GM18861 (cell line): ENCODE measurements at regions not wholly inside any gene's neighbourhood (a gene's known extent, or its start where the extent isn't known, plus 50 kb on each side); places are given as distances from the start of the nearest gene placed in this dataset.
"Not testable (repeated sequence)": the region's sequence is repeated elsewhere in the genome, so short reads cannot be mapped to it uniquely, and the experiment has no call there.

Source experiments
- ATAC-seq: cut with Tn5 transposase; IDR thresholded peaks from one replicate; pipeline ENCODE4 v1.9.1; 2021; ENCODE audit not compliant: unreplicated experiment

GRCh38 chr3:8298021-8298954 lies 203.3 kb upstream of the LMCD1 start:
- ATAC-seq: no peak

- peak; percentile 80 for ATAC-seq
Measured at GRCh38 chr3:8301977-8302735, 199.5 kb upstream of the LMCD1 start.

GRCh38 chr3:8303466-8303865 lies 198.2 kb upstream of the LMCD1 start:
- ATAC-seq: no peak

DNA sequence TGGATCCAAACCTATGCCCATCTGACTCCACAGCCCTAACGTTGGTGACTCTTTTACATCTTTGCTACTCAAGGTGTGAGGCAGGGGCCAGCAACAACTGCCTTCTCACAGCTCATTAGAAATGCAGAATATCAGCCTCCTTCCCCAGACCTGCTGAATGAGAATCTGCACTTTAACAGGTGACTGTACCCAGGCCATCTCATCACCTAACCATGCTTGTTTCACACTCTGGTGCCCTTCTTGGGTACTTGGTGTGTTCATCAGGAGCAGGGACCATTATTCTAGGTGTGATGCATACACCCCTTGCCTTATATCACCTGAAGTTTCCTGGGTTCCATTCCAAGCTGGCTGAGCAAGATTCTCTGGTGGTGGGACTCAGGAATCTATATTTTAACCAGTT lies 196.3 kb upstream of the LMCD1 start:
- ATAC-seq: no peak

- ATAC-seq: no peak
Measured at GRCh38 chr3:8307545-8308110, 194.0 kb upstream of the LMCD1 start.

- no peak for ATAC-seq
Measured at GRCh38 chr3:8311321-8311720, 190.3 kb upstream of the LMCD1 start.

DNA sequence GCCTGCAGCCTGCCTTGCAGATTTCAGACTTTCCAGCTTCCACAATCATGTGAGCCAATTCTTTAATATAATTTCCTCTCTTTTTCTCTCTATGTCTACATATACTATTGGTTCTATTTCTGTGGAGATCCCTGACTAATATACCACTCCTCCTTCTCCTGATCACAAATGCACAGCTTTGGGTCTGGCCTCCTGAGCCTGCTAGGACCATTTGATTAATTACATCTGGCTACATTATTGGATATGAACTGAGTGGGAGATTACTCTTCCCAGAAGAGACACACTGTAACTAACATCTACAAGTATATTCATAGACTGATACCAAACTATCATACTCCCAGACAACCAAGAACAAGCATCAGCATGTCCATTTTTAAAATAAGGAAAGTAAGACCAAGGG lies 188.9 kb upstream of the LMCD1 start:
- no peak for ATAC-seq

DNA sequence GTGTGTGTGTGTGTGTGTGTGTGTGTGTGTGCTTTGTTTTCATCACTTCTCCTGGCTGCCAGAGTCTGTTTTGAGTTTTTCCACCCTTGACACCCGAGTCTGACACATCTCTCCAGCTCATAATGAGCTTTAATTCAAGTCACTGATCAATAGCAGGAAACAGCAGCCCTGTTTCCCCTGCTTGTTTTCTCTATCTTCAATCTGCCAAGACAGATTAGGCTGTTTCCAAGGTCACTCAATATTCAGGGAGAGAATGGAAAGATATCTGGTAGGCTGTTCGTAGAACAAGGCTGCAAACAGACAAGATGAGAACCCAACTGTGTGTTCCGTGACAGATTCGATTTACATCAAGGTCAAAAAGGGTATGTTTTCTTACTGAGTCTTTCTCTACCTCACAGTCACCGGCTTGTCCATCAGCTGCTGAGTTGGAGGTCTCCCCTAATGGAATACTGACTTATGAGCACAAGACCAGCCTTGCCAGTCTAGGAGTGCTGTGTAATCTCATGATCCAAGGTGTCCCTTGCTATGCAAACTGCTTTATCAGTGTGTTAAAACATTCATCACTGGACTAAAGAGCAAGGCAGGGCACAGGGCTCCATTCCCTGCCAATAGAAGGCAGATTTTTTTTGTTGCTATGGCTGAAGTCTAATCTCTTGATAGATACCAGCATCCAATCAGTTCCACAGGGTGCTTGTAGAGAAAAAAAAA lies 187.9 kb upstream of the LMCD1 start:
- no peak for ATAC-seq

DNA sequence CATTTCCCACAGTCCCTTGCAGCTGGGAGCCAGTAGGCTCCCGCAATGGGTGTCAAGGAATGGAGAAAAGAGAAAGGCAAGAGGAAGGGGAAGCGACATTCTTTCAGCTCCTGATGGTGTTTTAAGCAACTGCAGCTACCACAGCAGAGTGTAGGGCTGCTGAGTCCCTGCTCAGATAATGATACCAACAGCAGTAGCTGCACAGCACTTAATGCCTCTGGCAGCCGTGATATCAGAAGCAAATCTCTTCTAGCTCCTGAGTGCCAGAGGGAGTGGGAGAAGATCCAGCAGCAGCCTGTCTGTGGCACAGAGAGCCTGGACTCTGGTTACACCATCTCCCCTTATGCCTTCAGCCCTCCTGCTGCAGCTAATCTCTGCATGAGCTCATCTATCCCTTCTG lies 186.1 kb upstream of the LMCD1 start:
- not testable (repeated sequence) for ATAC-seq

DNA sequence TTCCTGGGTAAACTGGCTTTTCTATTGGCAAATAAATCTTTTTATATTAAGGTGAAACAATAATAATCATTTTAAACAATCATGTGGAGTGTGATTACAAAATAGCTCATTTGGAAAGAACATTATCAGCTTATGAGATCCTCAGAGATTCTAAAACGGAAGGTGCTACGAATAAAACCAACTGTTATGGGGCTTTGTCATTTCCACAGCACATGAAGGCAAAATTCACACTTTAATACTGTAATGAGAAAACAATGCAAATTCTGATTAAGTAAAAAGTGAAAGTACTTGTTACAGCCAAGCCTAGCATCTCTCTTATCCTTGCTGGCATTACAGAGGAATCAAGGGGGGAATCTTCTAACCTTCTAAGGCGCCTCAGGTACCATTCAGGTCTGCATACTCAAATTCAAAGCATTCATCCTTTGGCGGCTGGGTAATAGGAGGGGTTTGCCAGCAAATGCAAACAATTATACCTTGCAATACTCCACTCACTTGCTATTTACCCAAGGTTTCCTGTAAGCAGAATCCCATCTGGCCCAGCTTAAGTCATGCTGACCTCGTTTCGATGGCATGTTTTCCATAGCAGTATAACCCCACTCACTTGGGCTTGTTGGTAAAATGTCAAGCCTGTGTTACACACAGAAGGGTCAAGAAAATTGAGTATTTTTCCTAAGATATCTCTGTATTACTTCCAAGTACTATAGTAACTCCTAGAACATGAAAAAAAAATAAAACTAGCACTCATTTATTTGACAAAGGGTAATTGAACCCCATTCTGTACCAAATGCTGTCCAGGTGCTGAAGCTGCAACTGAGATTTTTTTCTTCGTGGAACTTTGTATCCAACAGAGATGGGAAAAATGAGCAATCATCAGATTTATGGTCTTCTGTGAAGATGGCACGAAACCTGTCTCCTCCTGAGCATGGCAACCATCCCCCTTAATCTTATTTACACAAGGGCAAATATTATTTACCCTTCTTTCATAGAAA lies 183.7 kb upstream of the LMCD1 start:
- ATAC-seq: no peak

DNA sequence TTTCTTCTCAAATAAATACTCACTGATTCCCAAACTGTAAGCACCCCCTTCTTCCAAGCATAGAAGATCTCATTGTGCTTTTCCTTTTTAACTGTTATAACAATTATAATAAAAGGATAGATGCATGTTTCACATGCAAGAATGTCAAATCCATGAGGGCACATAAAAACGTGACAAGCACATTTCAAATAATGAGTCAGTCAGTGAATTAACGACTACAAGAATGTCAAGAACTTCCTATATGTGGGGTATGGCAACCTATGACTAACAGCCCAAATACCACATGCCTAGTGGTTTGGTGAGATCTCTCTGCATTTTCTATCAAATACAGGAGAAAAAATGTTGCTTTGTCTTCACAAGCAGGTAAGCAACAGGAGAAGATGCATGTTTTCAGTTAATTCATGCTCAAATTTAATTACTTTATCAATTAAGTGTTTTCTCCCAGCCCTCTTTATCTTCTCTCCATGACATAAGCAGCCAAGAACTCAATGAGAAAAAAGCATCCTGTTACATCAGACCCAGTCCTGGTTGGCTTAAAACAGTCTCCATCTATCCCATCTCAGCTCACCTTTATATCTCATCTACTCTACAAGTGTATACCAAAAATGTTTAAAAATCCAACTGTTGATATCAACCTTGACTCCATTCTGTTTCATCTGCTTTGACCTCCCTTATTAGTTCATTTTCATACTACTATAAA lies 181.5 kb upstream of the LMCD1 start:
- ATAC-seq: no peak

DNA sequence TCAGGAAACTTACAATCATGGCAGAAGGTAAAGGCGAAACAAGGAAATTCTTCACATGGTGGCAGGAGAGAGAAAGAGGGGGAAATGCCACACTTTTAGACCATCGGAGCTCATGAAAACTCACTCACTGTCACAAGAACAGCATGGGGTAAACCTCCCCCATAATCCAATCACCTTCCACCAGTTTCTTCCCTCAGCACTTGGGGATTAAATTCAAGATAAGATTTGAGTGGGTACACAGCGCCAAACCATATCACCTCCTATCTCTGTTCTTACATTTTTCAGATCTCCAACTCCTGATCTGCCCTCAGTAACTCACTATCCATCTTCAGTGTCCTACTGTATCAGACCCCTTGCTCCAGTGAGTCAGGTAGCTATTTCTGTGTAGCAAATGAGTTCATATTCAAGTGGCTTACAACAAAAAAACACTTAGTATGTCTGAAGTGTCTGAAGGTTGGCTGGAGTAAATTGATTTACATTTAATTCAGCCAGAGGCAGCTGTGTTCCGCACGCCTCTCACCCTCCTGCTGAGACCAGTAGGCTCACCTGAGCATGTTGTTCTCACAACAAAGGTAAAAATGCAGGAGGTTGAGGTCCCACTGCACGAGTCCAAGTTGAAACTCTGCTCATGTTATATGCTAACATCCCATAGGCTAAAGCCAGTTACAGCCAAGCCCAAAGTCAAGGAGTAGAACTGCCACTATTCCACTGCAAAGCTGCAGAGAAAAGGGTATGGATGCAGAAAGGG lies 180.7 kb upstream of the LMCD1 start:
- ATAC-seq: no peak

DNA sequence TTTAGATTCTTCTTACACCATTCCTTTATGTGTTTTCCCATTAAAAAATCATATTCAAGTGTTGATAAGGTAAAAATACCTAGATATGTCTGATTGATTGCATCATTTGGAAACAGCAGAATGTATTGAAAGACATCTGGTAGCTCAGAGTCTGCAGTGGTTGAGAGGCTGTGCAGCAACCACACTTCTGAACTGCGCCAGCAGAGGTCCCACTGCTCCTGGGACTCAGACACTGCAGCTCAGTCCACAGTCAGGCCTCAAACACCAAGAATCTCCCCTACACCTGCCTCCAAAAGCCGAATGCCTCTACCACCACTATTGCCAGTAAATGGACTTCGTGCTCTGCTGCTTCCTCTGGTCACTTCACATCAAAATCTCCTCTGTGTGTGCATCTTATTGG lies 176.9 kb upstream of the LMCD1 start:
- peak; percentile 87 for ATAC-seq

- no peak for ATAC-seq
Measured at GRCh38 chr3:8325306-8325705, 176.3 kb upstream of the LMCD1 start.

GRCh38 chr3:8325833-8326232 lies 175.8 kb upstream of the LMCD1 start:
- ATAC-seq: not testable (repeated sequence)

GRCh38 chr3:8327739-8328138 lies 173.9 kb upstream of the LMCD1 start:
- no peak for ATAC-seq

GRCh38 chr3:8328967-8329366 lies 172.7 kb upstream of the LMCD1 start:
- ATAC-seq: no peak

- ATAC-seq: no peak
Measured at GRCh38 chr3:8329598-8329997, 172.0 kb upstream of the LMCD1 start.

DNA sequence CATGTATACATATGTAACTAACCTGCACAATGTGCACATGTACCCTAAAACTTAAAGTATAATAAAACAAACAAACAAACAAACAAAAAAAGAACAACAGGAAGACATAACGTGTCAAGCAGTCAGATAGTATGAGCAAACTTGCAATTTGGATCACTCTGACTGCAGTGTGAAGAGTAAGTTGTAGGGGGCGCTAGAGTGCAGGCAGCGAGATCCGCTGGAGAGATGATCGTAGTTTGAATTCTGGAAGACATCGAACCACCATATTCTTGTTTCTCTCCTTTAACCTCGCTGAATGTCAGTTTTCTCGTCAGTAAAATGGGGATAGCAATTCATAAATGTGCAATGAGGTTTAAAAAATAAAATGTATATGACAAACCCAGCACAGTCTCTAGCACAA lies 165.2 kb upstream of the LMCD1 start:
- no peak for ATAC-seq
